CD14-positive monocyte (primary cell): ENCODE measurements at regions not wholly inside any gene's neighbourhood (a gene's known extent, or its start where the extent isn't known, plus 50 kb on each side); places are given as distances from the start of the nearest gene placed in this dataset.

Source experiments
- DNase-seq, 3 donors: peaks; one replicate each; pipeline ENCODE4 v3.0.0-alpha.2; 2011 to 2022
- H2AFZ ChIP-seq: 2 replicates; pipeline ENCODE4 v1.6.0; 2012; ENCODE audit warnings: mild to moderate bottlenecking, low read depth, low read length, inconsistent platforms; ENCODE audit not compliant: insufficient read depth, poor library complexity, severe bottlenecking
- H3K27ac ChIP-seq, 2 donors: 1 replicate in 1 of 2; 2 replicates in 1 of 2; pipeline ENCODE4 v1.5.1; 2012 to 2013; ENCODE audit warnings: low read length in 2 of 2, control low read depth in 1 of 2, inconsistent platforms in 1 of 2, low read depth in 1 of 2, mild to moderate bottlenecking in 1 of 2
- H3K27me3 ChIP-seq, 2 donors: one replicate each; pipeline versions ENCODE4 v1.6.0 to v1.6.1; 2011 to 2013; ENCODE audit warnings: low read length in 2 of 2; ENCODE audit not compliant: control insufficient read depth in 2 of 2, insufficient read depth in 2 of 2
- H3K36me3 ChIP-seq, 2 donors: replicated peaks in 1 of 2; 1 replicate in 1 of 2; 2 replicates in 1 of 2; pipeline versions ENCODE4 v1.5.1 to v1.6.1; 2012 to 2013; ENCODE audit warnings: low read length in 2 of 2, control low read depth in 1 of 2, inconsistent platforms in 1 of 2, mild to moderate bottlenecking in 1 of 2; ENCODE audit not compliant: insufficient read depth in 2 of 2, control insufficient read depth in 1 of 2
- H3K4me1 ChIP-seq, 2 donors: 1 replicate in 1 of 2; 2 replicates in 1 of 2; pipeline versions ENCODE4 v1.5.1 to v1.6.1; 2012 to 2013; ENCODE audit warnings: low read length in 2 of 2, control low read depth in 1 of 2, inconsistent platforms in 1 of 2, mild to moderate bottlenecking in 1 of 2, moderate library complexity in 1 of 2; ENCODE audit not compliant: insufficient read depth in 2 of 2, control insufficient read depth in 1 of 2
- H3K4me2 ChIP-seq: replicated peaks from 2 replicates; pipeline ENCODE3; 2012; ENCODE audit warnings: low read length, moderate library complexity, mild to moderate bottlenecking; ENCODE audit not compliant: poor library complexity, severe bottlenecking; ENCODE audit errors: extremely low read depth
- H3K4me3 ChIP-seq, 3 experiments: fragments of 200-600 bp in 1 of 3; sonication (generic) in 1 of 3; replicated peaks in 1 of 3; 1 replicate in 2 of 3; 2 replicates in 1 of 3; pipeline ENCODE4 v1.5.1; 2011 to 2013; ENCODE audit warnings: low read length in 3 of 3, mild to moderate bottlenecking in 3 of 3, control low read depth in 2 of 3, low read depth in 2 of 3, inconsistent platforms in 1 of 3, moderate library complexity in 1 of 3
- H3K79me2 ChIP-seq: 2 replicates; pipeline ENCODE4 v1.6.0; 2012; ENCODE audit warnings: mild to moderate bottlenecking, control low read depth, inconsistent platforms, low read length, moderate library complexity; ENCODE audit not compliant: insufficient read depth
- H3K9ac ChIP-seq: 2 replicates; pipeline ENCODE4 v1.6.0; 2017; ENCODE audit warnings: low read length, mild to moderate bottlenecking; ENCODE audit not compliant: insufficient read depth, poor library complexity, severe bottlenecking
- H3K9me3 ChIP-seq, 2 donors: replicated peaks in 1 of 2; 1 replicate in 1 of 2; 2 replicates in 1 of 2; pipeline versions ENCODE4 v1.5.1 to v1.6.1; 2012 to 2013; ENCODE audit warnings: low read length in 2 of 2, control low read depth in 1 of 2; ENCODE audit not compliant: control insufficient read depth in 1 of 2, insufficient read depth in 1 of 2
- H4K20me1 ChIP-seq: 2 replicates; pipeline ENCODE4 v1.6.0; 2012; ENCODE audit warnings: mild to moderate bottlenecking, low read length, control low read depth, moderate library complexity; ENCODE audit not compliant: insufficient read depth
- H3K27ac Mint-ChIP-seq, 7 donors: one replicate each; pipeline ENCODE4 v1.8.0; 2020; ENCODE audit warnings: mild to moderate bottlenecking in 7 of 7, mixed read lengths in 7 of 7, moderate library complexity in 6 of 7, inconsistent platforms in 2 of 7
- H3K27me3 Mint-ChIP-seq, 3 donors: one replicate each; pipeline ENCODE4 v1.8.0; 2021 to 2022; ENCODE audit warnings: low read depth in 3 of 3, mild to moderate bottlenecking in 3 of 3, mixed read lengths in 3 of 3, moderate library complexity in 3 of 3, inconsistent platforms in 1 of 3
- H3K36me3 Mint-ChIP-seq, 2 donors: one replicate each; pipeline ENCODE4 v1.8.0; 2020; ENCODE audit warnings: mixed read lengths in 2 of 2, inconsistent platforms in 1 of 2, mild to moderate bottlenecking in 1 of 2
- H3K4me1 Mint-ChIP-seq: one replicate; pipeline ENCODE4 v1.8.0; 2020; ENCODE audit warnings: mild to moderate bottlenecking, mixed read lengths
- H3K4me3 Mint-ChIP-seq, 2 donors: one replicate each; pipeline ENCODE4 v1.8.0; 2020; ENCODE audit warnings: mild to moderate bottlenecking in 2 of 2, mixed read lengths in 2 of 2, moderate library complexity in 1 of 2
- H3K9me3 Mint-ChIP-seq, 7 donors: one replicate each; pipeline ENCODE4 v1.8.0; 2020 to 2022; ENCODE audit warnings: mixed read lengths in 7 of 7, mild to moderate bottlenecking in 6 of 7, moderate library complexity in 6 of 7, inconsistent platforms in 2 of 7
- WGBS: methylation state at CpG from one replicate; pipeline ENCODE4 v1.1.5; 2013; ENCODE audit warnings: missing lambda C conversion rate; ENCODE audit not compliant: insufficient coverage; 5-methylcytosine and 5-hydroxymethylcytosine counted together
- intact Hi-C, 2 donors: fragments of 100-400 bp; cut with micrococcal nuclease; formaldehyde crosslinking; loops; one replicate each; pipeline versions ENCODE4 v1.15.0 to v1.15.1; 2023
- TF ChIP-seq, protein P1 (sequence below): fragments of 200-600 bp; IDR thresholded peaks from one replicate; pipeline ENCODE4 v1.8.0; 2022; ENCODE audit warnings: antibody characterized with exemption, mild to moderate bottlenecking

DNA sequence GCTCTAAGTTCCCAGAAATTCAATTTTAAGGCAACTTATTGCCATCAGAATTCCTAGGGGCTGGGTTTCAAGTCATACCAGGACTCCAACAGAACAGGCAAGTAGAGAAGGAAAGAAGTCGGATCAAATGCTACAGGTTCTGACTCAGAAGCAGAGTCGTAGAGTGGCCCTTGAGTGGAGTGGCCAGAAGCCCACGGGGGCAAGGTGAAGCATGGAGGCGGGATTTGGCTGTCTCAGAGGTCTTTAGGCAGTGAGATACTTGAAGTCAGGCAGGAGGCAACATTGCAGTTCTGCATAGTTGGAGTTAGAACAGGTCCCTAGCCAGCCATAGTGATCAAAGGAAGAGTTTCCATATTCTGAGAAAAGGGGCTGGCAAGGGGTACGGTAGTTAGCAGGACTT is 111.6 kb downstream of the NHLRC3 start:
- H4K20me1 ChIP-seq, result no peaks in the 10 kb centered on the region
- H3K9me3 Mint-ChIP-seq, result no peaks in the 10 kb centered on the region
- H3K9ac ChIP-seq, result no peak overlapping the region
- H3K4me1 Mint-ChIP-seq, result no peaks in the 10 kb centered on the region
- H3K36me3 ChIP-seq, result no peaks in the 10 kb centered on the region
- DNase-seq, result no peak
- H3K79me2 ChIP-seq, result no peaks in the 10 kb centered on the region
- WGBS, result 96% methylated on average over 2 of the region's 5 CpGs
- no peaks in the 10 kb centered on the region for H3K36me3 Mint-ChIP-seq
- H3K4me3 Mint-ChIP-seq, result no peak overlapping the region
- H2AFZ ChIP-seq, result no peak overlapping the region
- intact Hi-C loops, result loop anchor here in 1 of 2 donors (10.0 kb wide), 1 partner anchor 465 kb away; no protein-coding TSS in a partner anchor
- peaks cover 0 to 5% (median 3%) of the 10 kb centered on the region in 3 donors for H3K27me3 Mint-ChIP-seq
- no peaks in the 10 kb centered on the region for H3K27me3 ChIP-seq
- H3K4me3 ChIP-seq, result no peak overlapping the region
- H3K9me3 ChIP-seq, result no peaks in the 10 kb centered on the region
- TF ChIP-seq, protein P1, sequence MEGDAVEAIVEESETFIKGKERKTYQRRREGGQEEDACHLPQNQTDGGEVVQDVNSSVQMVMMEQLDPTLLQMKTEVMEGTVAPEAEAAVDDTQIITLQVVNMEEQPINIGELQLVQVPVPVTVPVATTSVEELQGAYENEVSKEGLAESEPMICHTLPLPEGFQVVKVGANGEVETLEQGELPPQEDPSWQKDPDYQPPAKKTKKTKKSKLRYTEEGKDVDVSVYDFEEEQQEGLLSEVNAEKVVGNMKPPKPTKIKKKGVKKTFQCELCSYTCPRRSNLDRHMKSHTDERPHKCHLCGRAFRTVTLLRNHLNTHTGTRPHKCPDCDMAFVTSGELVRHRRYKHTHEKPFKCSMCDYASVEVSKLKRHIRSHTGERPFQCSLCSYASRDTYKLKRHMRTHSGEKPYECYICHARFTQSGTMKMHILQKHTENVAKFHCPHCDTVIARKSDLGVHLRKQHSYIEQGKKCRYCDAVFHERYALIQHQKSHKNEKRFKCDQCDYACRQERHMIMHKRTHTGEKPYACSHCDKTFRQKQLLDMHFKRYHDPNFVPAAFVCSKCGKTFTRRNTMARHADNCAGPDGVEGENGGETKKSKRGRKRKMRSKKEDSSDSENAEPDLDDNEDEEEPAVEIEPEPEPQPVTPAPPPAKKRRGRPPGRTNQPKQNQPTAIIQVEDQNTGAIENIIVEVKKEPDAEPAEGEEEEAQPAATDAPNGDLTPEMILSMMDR, result no peak
- H3K27ac ChIP-seq, result no peak overlapping the region
- peak overlapping the region in 1 of 7 donors; percentile 46 for H3K27ac Mint-ChIP-seq
- no peaks in the 10 kb centered on the region for H3K4me1 ChIP-seq
- H3K4me2 ChIP-seq, result no peak overlapping the region

DNA sequence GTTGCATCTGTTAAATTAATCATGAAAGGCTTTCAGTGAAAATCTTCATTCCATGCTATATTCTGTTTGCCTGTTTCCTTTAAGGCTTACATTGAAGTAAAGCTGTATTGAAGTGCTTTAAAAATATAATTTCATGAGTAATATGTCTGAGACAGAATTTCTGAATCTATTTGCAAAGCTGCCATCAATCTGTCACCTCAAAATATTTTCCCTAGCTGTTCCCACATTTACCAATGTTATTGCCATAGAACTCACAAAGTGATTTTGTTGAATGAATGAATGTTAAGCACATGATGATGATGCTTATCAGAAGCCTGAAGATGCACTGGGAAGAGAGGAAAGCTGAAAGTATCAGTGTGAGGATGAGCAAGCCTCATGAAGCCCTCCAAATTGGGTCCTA is 115.8 kb downstream of the NHLRC3 start:
- Mint-ChIP-seq H3K4me3 (no peak overlapping the region), H3K4me1 (no peaks in the 10 kb centered on the region), H3K36me3 (no peaks in the 10 kb centered on the region), H3K27ac (no peak overlapping the region), H3K9me3 (peaks cover 0 to 2% (median 0%) of the 10 kb centered on the region in 7 donors), H3K27me3 (peaks cover 0 to 4% (median 3%) of the 10 kb centered on the region in 3 donors)
- Histone ChIP-seq H3K4me2 (no peak overlapping the region), H3K27me3 (no peaks in the 10 kb centered on the region), H4K20me1 (no peaks in the 10 kb centered on the region), H3K9ac (no peak overlapping the region), H3K4me3 (no peak overlapping the region), H3K27ac (no peak overlapping the region), H3K36me3 (no peaks in the 10 kb centered on the region), H3K79me2 (no peaks in the 10 kb centered on the region), H3K9me3 (no peaks in the 10 kb centered on the region), H3K4me1 (no peaks in the 10 kb centered on the region), H2AFZ (no peak overlapping the region)
- no peak for DNase-seq
- intact Hi-C loops, result no loop called here
- TF ChIP-seq, protein P1, result no peak
